ENCODE measurements at regions not wholly inside any gene's neighbourhood (a gene's known extent, or its start where the extent isn't known, plus 50 kb on each side); places are given as distances from the start of the nearest gene placed in this dataset.

DNA sequence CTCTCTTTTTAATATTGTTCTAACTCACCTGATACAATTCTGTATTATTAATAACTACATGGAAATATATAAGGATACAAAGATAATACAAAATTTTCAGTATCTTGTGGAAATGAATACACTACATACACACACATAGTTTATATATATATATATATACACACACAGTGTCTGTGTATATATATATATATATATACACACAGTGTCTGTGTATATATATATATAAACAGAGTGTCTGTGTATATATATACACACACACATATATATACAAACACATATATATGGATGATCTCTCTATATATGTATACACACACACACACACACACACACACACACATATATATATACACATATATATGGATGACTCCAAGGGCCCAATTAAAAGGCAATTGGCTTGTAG, 749.1 kb downstream of the DACH1 start:
- no peak for TF ChIP-seq TCF4 (CRISPR knock-in tag; IDR thresholded peaks at IDR 0.05; ENCODE audit: borderline replicate concordance)
- TF ChIP-seq SNAI2 (CRISPR knock-in tag; IDR thresholded peaks at IDR 0.05): no peak
- no peak for TF ChIP-seq ARNTL (CRISPR knock-in tag; IDR thresholded peaks at IDR 0.05; ENCODE audit: borderline replicate concordance, low read depth)
- TF ChIP-seq, protein P1, sequence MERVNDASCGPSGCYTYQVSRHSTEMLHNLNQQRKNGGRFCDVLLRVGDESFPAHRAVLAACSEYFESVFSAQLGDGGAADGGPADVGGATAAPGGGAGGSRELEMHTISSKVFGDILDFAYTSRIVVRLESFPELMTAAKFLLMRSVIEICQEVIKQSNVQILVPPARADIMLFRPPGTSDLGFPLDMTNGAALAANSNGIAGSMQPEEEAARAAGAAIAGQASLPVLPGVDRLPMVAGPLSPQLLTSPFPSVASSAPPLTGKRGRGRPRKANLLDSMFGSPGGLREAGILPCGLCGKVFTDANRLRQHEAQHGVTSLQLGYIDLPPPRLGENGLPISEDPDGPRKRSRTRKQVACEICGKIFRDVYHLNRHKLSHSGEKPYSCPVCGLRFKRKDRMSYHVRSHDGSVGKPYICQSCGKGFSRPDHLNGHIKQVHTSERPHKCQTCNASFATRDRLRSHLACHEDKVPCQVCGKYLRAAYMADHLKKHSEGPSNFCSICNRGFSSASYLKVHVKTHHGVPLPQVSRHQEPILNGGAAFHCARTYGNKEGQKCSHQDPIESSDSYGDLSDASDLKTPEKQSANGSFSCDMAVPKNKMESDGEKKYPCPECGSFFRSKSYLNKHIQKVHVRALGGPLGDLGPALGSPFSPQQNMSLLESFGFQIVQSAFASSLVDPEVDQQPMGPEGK (CRISPR knock-in tag; IDR thresholded peaks at IDR 0.05; ENCODE audit: borderline replicate concordance): no peak
- TF ChIP-seq, protein P2, sequence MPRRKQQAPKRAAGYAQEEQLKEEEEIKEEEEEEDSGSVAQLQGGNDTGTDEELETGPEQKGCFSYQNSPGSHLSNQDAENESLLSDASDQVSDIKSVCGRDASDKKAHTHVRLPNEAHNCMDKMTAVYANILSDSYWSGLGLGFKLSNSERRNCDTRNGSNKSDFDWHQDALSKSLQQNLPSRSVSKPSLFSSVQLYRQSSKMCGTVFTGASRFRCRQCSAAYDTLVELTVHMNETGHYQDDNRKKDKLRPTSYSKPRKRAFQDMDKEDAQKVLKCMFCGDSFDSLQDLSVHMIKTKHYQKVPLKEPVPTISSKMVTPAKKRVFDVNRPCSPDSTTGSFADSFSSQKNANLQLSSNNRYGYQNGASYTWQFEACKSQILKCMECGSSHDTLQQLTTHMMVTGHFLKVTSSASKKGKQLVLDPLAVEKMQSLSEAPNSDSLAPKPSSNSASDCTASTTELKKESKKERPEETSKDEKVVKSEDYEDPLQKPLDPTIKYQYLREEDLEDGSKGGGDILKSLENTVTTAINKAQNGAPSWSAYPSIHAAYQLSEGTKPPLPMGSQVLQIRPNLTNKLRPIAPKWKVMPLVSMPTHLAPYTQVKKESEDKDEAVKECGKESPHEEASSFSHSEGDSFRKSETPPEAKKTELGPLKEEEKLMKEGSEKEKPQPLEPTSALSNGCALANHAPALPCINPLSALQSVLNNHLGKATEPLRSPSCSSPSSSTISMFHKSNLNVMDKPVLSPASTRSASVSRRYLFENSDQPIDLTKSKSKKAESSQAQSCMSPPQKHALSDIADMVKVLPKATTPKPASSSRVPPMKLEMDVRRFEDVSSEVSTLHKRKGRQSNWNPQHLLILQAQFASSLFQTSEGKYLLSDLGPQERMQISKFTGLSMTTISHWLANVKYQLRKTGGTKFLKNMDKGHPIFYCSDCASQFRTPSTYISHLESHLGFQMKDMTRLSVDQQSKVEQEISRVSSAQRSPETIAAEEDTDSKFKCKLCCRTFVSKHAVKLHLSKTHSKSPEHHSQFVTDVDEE (CRISPR knock-in tag; IDR thresholded peaks at IDR 0.05): no peak

Measured in SK-N-SH treated with all-trans-retinoic acid at 6 μM for 48 hours (cell line).